ENCODE measurements at regions not wholly inside any gene's neighbourhood (a gene's known extent, or its start where the extent isn't known, plus 50 kb on each side); places are given as distances from the start of the nearest gene placed in this dataset.

DNA sequence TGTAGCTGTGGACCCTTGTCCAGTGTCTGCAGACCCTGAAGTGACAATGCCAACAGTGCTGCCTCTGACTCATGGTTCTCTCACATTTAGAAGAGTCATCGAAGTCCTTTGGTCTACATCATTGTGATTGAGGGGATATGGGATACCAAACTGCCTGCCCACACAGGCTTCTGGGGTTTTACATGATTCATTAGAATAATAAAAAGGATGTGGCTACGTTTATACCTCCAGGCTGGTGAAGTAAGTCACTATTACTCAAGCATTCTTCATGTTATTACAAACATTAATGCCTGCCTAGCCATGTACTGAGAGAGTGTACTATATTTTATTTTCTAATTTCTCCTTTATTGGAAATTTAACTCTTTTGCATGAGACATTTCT lies 365.7 kb downstream of the SPATA31D1 start (continued):
- no peak for TF ChIP-seq SIN3A (IDR thresholded peaks at IDR 0.05; ENCODE audit: low read depth)
- no peak for TF ChIP-seq ZNF274 (IDR thresholded peaks at IDR 0.05; ENCODE audit: low read depth, low read length)
- TF ChIP-seq, protein P1, sequence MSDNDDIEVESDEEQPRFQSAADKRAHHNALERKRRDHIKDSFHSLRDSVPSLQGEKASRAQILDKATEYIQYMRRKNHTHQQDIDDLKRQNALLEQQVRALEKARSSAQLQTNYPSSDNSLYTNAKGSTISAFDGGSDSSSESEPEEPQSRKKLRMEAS (IDR thresholded peaks at IDR 0.05), result no peak
- TF ChIP-seq FOSL1 (IDR thresholded peaks at IDR 0.05; ENCODE audit: low read depth), result no peak
- no peak for TF ChIP-seq POLR2AphosphoS5 (IDR thresholded peaks at IDR 0.05; ENCODE audit: low read depth, low read length)
- TF ChIP-seq CEBPB (IDR thresholded peaks at IDR 0.05; ENCODE audit: low read depth), result no peak
- TF ChIP-seq POLR2A (IDR thresholded peaks at IDR 0.05; ENCODE audit: borderline replicate concordance, extremely low read depth, insufficient read depth, insufficient read length), result no peak
- TF ChIP-seq ZFX (IDR thresholded peaks at IDR 0.05), result no peak
- TF ChIP-seq EGR1 (IDR thresholded peaks at IDR 0.05; ENCODE audit: low read depth), result no peak
- no peak for TF ChIP-seq EZH2phosphoT487 (IDR thresholded peaks at IDR 0.05; ENCODE audit: borderline replicate concordance)
- TF ChIP-seq SP1 (IDR thresholded peaks at IDR 0.05; ENCODE audit: low read depth), result no peak
- no peak for TF ChIP-seq RAD21 (IDR thresholded peaks at IDR 0.05; ENCODE audit: low read depth)
- no peak for TF ChIP-seq JUND (IDR thresholded peaks at IDR 0.05)

DNA sequence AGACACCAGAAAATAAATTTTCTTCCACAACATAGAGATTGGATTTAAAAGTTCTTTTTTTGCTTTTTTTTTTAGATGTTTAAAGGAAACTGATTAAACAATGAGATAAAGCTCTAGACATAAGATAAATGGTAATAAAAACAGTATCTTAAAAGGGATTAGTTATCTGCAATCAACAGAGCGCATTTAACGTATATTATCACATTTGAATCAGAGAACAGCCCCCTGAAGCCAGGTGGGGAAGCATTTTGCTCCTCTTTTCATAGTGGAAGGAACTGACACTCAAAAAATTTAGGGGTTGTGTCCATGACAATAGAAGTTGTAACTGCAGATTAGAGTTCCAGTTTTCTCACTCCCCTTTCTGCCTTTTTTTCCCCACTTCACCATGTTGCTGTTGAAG lies 367.6 kb downstream of the SPATA31D1 start:
- Histone ChIP-seq H3K9me2 (ENCODE audit: insufficient read depth) (no peaks in the 10 kb centered on the region), H2AFZ (ENCODE audit: low read depth, low read length, poor library complexity, severe bottlenecking) (no peak overlapping the region), H3K27me3 (ENCODE audit: insufficient read depth, low read length) (no peaks in the 10 kb centered on the region), H3K4me2 (ENCODE audit: low read length) (no peak overlapping the region), H3K27ac (ENCODE audit: low read depth, low read length) (no peak overlapping the region), H4K20me1 (ENCODE audit: insufficient read depth) (no peaks in the 10 kb centered on the region), H3K4me1 (ENCODE audit: control insufficient read depth in 1 of 2, insufficient read depth in 2 of 2, low read length in 2 of 2) (no peaks in the 10 kb centered on the region), H3K9ac (ENCODE audit: low read length) (no peak overlapping the region), H3K4me3 (replicated peaks in 1 of 2; ENCODE audit: low read depth in 1 of 2, low read length in 2 of 2) (no peak overlapping the region), H3K9me3 (ENCODE audit: control insufficient read depth in 1 of 2, insufficient read depth in 1 of 2, low read depth in 1 of 2, low read length in 2 of 2) (peaks cover 0 to 3% of the 10 kb centered on the region in 2 experiments; a peak in 2 of 4 replicates), H3K79me2 (ENCODE audit: insufficient read depth, low read length) (no peaks in the 10 kb centered on the region), H3K36me3 (ENCODE audit: control insufficient read depth in 1 of 2, insufficient read depth in 2 of 2, low read length in 2 of 2) (no peaks in the 10 kb centered on the region)
- intact Hi-C loops (cut with micrococcal nuclease), result no loop called here
- RAD21 ChIA-PET (ENCODE audit: low non-redundant PET in 1 of 2, low total read pairs in 2 of 2, uncharacterized antibody in 2 of 2, unreplicated experiment in 2 of 2), result no interaction called here
- POLR2A ChIA-PET, result no interaction called here
- CTCF ChIA-PET, result no interaction called here
- ATAC-seq (no peak), DNase-seq (ENCODE audit: low read depth, low spot score) (no peak)
- no peak for TF ChIP-seq POLR2A (IDR thresholded peaks at IDR 0.05; ENCODE audit: borderline replicate concordance, extremely low read depth, insufficient read depth, insufficient read length)
- no TSS peak for BruUV-seq (replicated peaks)
